ENCODE measurements at regions not wholly inside any gene's neighbourhood (a gene's known extent, or its start where the extent isn't known, plus 50 kb on each side); places are given as distances from the start of the nearest gene placed in this dataset.

DNA sequence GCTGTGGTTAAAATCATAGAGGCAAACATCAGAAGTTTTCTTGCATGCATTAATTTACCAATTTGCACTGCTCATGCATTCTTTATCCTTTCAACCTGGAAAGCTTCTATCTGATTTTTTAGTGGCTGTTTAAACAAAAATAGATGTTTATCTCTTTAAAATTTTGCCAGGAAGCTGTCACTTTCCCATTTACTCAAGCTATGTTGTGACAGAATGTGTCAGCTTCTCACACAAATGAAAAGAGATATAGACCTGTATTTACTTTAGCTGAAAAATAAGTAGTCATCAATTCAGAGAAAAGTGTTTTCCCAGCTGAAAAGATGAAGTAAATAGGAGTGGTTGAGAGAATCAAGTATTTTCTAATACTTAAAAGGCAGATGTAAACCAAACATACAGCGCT, 872.8 kb downstream of the DACH1 start:
- TF ChIP-seq EZH2 (IDR thresholded peaks at IDR 0.05; ENCODE audit: low read length, unreplicated experiment) = no peak
- TF ChIP-seq, protein P1, sequence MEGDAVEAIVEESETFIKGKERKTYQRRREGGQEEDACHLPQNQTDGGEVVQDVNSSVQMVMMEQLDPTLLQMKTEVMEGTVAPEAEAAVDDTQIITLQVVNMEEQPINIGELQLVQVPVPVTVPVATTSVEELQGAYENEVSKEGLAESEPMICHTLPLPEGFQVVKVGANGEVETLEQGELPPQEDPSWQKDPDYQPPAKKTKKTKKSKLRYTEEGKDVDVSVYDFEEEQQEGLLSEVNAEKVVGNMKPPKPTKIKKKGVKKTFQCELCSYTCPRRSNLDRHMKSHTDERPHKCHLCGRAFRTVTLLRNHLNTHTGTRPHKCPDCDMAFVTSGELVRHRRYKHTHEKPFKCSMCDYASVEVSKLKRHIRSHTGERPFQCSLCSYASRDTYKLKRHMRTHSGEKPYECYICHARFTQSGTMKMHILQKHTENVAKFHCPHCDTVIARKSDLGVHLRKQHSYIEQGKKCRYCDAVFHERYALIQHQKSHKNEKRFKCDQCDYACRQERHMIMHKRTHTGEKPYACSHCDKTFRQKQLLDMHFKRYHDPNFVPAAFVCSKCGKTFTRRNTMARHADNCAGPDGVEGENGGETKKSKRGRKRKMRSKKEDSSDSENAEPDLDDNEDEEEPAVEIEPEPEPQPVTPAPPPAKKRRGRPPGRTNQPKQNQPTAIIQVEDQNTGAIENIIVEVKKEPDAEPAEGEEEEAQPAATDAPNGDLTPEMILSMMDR (conservative IDR thresholded peaks at IDR 0.05; ENCODE audit: low read depth, low read length) = no peak
- no peak for TF ChIP-seq EZH2phosphoT487 (IDR thresholded peaks at IDR 0.05; ENCODE audit: borderline replicate concordance, low read length)
